GM21529 (cell line): ENCODE measurements at regions not wholly inside any gene's neighbourhood (a gene's known extent, or its start where the extent isn't known, plus 50 kb on each side); places are given as distances from the start of the nearest gene placed in this dataset.

ENCODE experiments used
- ATAC-seq: cut with Tn5 transposase; IDR thresholded peaks from one replicate; pipeline ENCODE4 v1.9.1; 2021; ENCODE audit not compliant: unreplicated experiment

DNA sequence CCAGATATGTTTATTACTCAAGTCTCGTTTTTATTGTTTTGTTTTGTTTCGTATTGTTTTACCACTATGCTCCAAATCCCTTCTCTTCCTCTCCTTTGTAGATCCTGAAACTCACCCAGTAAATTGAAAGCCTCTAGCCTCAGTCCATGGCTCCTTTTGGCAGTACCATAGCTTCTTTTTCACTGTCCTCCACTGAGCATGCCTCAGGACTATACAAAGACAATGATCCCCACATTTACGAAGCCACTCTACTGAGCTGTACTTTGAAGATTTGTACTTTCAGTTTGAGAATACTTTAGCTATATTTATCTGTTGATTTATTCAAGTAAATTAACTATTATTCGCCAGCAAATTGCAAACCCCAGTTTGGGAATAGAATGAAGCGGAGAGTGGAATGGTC is 159.1 kb upstream of the SLITRK3 start:
- ATAC-seq = no peak

DNA sequence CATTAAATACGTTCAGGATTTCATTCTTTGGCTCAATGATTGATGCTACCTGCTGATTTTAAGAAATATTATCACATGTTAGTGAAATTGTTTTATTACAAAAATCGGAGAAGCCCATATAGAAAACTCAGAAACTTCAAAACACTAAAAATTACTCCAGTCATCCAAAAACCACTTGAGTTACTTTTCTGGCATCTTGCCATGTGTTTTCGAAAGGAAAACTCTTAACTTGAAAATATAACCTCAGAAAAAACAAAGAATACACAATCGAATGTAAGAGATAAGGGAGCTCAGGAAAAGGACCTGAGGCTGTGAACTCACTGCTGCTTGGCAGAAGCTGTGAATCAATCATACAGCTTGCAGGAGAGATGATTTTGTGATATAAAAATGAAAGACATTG is 151.3 kb upstream of the SLITRK3 start:
- ATAC-seq = no peak

- no peak for ATAC-seq
Measured at GRCh38 chr3:165346503-165346902, 150.3 kb upstream of the SLITRK3 start.

DNA sequence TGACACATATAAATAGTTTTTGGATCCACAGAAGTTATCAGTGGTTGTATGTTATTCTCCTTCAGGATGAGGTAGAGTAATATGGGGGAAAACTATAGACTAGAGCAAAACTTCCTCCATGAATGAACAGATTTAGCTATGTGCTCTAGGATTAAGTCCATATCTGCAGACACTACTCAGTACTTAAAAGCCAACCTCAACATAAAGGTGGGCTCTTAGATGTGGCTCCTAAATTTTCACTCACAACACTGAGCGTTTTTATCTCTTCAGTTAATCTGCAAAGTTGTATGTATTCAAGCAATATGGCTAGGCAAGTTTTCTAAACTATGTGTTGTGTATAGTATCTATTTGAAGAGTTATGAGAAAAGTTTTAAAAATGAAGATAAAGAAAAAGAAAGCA is 147.0 kb upstream of the SLITRK3 start:
- no peak for ATAC-seq

- no peak for ATAC-seq
Measured at GRCh38 chr3:165339753-165340152, 143.6 kb upstream of the SLITRK3 start.

GRCh38 chr3:165336786-165337185 is 140.6 kb upstream of the SLITRK3 start:
- ATAC-seq = no peak
